GM21360 (cell line): ENCODE measurements at regions not wholly inside any gene's neighbourhood (a gene's known extent, or its start where the extent isn't known, plus 50 kb on each side); places are given as distances from the start of the nearest gene placed in this dataset.
"Not testable (repeated sequence)": the region's sequence is repeated elsewhere in the genome, so short reads cannot be mapped to it uniquely, and the experiment has no call there.

ENCODE experiments used
- ATAC-seq: cut with Tn5 transposase; IDR thresholded peaks from one replicate; pipeline ENCODE4 v1.9.1; 2021; ENCODE audit warnings: mild to moderate bottlenecking, moderate library complexity; ENCODE audit not compliant: unreplicated experiment

DNA sequence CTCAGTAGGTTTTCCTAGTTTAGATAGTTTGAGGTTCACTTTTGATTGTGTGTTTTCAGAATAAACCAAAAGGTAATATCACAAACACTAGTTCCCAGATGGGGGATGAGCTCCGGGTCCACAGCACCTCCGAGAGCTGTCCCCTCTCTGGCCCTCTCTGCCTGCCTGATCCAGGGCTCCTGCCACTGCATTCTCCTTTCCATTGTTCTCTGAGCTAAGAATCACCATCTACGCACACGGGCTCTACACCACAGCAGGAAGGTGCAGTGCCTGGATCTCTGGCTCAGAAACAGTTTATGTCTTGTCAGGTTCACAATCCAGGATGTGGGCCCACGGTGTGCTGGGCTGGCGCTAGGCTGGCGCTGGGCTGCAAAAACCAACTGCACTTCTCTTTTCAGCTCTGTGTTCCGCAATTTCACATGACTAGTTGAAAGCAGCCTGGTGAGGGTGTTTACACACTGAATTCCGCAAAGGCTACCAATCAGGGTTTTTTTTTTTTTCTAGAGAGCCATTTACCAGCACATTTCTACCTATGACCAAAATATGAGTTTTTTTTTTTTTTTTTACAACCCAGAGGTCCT, 167.5 kb downstream of the SOD2 start:
- ATAC-seq = no peak

DNA sequence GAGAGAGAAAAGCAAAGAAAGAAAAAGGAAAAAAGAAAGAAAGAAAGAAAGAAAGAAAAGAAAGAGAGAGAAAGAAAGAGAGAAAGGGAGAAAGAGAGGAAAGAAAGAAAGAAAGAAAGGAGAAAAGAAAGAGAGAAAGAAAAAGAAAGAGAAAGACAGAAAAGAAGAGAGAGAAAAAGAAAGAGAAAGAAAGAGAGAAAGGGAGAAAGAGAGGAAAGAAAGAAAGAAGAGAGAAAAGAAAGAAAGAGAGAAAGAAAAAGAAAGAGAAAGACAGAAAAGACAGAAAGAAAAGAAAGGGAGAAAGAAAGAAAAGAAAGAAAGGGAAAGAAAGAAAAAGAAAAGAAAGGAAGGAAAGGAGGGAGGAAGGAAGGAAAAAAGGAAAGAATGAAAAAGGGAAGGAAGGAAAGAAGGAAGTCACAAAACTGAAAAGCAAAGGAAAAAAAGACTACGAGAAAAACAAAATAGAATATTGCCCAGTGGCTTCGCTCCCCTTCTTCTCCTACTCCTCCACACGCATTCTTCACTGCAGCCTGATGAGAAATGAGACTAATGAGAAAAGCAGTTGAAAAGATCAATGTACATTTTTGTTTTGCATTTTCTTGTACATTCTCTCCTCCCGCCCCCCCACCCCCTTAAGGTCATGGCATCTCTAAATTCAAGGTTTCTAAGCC, 170.0 kb downstream of the SOD2 start:
- no peak for ATAC-seq

- ATAC-seq = no peak
Observed at GRCh38 chr6:159521962-159522361, 171.1 kb downstream of the SOD2 start.

GRCh38 chr6:159520002-159520401, 173.0 kb downstream of the SOD2 start:
- no peak for ATAC-seq

- not testable (repeated sequence) for ATAC-seq
Observed at GRCh38 chr6:159515811-159516210, 177.2 kb downstream of the SOD2 start.

- no peak for ATAC-seq
Observed at GRCh38 chr6:159513914-159514313, 179.1 kb downstream of the SOD2 start.

DNA sequence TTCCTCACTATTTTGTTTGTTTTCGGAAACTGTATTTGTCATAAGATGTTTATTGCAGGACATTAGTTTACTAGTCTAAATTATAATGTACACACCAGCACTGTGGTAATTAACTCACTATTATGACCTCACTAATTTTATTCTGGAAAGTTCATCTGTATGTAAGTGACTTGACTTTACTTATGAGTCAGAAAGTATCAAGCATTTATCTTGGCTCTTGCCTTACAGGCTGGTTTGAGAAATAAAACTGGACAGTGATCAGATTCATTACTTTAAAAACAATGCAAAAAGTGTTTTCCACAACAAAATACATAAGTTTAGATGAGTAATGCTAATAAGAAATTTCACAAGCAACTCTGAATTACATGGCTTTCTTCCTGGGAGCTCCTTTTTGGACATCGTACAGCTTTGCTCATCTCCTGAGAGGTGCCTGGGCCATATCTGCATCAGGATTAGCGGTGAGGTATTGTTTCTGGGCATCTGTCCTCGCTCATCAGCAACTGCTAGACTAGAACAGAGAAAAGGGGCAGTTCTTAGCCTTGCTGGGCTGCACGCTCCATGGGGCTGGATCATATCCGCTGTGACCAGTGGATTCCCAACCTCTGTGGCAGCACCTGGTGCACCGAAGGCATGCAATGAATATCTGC, 179.8 kb downstream of the SOD2 start:
- no peak for ATAC-seq

DNA sequence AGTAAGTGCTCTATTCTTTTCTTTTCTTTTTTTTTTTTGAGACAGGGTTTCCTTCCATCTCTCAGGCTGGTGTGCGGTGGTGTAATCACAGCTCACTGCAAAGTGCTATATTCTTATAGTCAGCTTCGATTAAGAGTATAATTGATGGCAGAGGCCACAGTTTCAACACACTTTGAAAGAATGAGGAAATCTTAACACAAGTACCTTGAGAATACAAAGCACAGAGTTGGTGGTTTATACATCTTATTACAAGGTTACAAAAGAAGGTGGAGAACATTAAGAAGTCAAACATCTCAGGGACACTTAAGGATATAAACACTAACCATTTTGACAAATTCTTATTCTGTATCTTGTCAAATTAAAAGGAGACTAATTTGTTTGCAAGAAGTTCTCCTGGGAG, 180.5 kb downstream of the SOD2 start:
- ATAC-seq = no peak

- ATAC-seq = no peak
Observed at GRCh38 chr6:159512104-159512503, 180.9 kb downstream of the SOD2 start.

- ATAC-seq = no peak
Observed at GRCh38 chr6:159510141-159510540, 182.9 kb downstream of the SOD2 start.

GRCh38 chr6:159508931-159509330, 184.1 kb downstream of the SOD2 start:
- no peak for ATAC-seq

GRCh38 chr6:159506048-159506447, 187.0 kb downstream of the SOD2 start:
- no peak for ATAC-seq

- ATAC-seq = no peak
Observed at GRCh38 chr6:159505140-159505922, 187.7 kb downstream of the SOD2 start.

DNA sequence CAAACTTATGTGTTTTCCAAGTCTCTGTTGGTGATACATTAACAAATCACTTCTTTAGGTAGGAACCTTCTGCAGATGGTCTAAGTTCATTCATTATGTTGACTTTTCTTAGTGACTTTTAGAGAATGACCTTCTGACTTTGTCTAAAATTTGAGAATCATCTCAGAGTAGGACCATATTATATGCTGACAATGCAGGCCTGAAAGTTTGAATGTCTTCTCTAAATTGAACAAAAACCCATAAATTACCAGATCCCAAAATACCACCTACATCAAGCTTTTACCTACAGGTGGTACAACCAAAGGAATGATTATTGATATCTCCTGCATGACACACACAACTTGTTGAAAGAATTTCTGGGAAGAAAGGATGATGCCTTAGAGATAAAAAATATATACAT, 191.5 kb downstream of the SOD2 start:
- ATAC-seq = no peak

- no peak for ATAC-seq
Observed at GRCh38 chr6:159499034-159499433, 194.0 kb downstream of the SOD2 start.

DNA sequence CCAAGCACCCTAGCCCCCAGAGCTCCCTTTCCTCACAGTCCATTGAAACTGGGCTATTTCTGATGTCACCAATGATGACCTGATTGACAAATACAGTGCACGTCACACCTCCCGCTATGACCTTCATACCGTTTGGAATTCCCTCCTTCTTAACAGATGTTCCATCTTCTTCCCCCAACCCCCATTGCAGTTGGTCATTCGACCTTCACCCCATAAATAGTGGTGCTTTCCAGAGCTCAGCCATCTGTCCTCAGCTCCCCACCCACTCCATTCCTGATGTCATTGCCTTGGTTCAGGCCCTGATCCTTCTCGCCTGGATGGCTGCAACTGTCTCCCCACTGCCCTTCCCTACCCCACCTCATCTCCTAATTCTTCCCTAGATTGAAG, 198.5 kb downstream of the SOD2 start:
- no peak for ATAC-seq

- ATAC-seq = no peak
Observed at GRCh38 chr6:159493898-159494585, 199.0 kb downstream of the SOD2 start.

DNA sequence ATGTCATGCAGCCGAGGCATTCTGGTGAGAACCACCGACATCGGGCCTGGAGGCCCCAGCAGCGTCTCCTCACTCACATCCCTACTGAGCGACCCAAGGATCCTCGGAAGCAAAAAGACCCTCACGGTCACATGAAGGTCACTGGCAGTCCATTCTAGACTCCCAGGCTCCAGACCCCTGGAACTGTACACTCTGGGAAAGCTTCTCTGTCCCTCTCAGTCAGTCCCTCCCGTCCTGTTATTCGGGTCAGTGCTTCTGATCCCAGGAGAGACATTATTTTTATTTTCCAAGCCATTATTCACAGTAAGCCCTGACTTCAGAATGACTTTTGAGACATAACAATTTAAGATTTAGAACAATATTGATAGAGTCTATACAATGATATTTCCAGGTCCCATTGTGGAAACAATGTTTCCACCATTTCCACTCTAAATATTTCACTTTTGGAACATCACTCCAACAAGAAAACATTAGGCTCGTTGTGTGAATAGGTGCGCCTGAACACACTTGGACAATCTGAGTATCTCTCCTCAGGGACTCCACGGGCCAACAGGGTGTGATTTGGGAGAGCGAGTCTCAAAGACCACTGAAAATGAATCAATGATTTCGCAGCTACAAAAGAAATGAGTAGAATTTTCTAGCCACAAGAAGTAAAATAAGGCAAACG, 199.7 kb downstream of the SOD2 start:
- no peak for ATAC-seq

DNA sequence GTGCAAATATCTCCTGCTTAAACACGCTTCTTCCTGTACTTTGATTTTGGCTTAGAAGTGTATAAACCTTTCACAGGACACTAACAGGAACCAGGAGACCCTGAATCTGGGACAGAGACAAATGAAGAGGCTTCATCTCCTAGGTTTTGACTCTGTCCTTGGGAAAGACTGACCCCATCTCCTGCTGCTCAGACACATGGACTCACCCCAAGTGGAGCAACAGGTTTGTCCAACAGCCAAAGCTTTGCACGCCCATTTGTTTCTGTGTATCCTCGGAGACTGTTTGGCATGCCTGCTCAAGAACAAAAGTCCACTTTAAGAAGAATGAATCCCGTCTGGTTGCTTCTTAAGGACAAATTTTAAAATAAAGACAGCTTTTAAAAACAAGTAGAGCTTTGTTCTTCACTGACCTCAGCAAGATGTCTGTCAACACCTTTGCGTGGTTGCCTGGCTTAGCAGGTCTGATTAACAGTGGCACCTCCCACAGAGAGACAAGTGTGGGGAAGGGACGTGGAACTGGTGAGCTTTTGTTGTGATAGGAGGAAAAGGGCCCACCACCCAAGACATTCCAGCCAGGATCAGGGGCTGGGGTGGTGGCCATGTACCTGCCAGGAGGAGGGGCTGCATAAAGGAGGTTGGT, 202.6 kb downstream of the SOD2 start:
- no peak for ATAC-seq

- ATAC-seq = no peak
Observed at GRCh38 chr6:159487636-159488035, 205.4 kb downstream of the SOD2 start.
